Peyer's patch (tissue), 4 donors: ENCODE measurements at regions not wholly inside any gene's neighbourhood (a gene's known extent, or its start where the extent isn't known, plus 50 kb on each side); places are given as distances from the start of the nearest gene placed in this dataset.

Experiments
- DNase-seq, 3 donors: peaks; one replicate each; pipeline ENCODE4 v3.0.0-alpha.2; 2017 to 2019
- H3K27ac ChIP-seq, 4 donors: fragments of 200-600 bp; sonication (generic); one replicate each; pipeline ENCODE4 v1.5.1; 2016 to 2019
- H3K27me3 ChIP-seq, 2 donors: fragments of 200-600 bp; sonication (generic); one replicate each; pipeline ENCODE4 v1.5.1; 2019
- H3K36me3 ChIP-seq, 3 donors: fragments of 200-600 bp; sonication (generic); one replicate each; pipeline ENCODE4 v1.5.1; 2016 to 2019
- H3K4me1 ChIP-seq, 4 donors: fragments of 200-600 bp; sonication (generic); one replicate each; pipeline ENCODE4 v1.5.1; 2016 to 2019
- H3K4me3 ChIP-seq, 4 donors: fragments of 200-600 bp; sonication (generic); 1 replicate in 3 of 4; 2 replicates in 1 of 4; pipeline ENCODE4 v1.5.1; 2016 to 2019; ENCODE audit warnings: mild to moderate bottlenecking in 1 of 4
- H3K9me3 ChIP-seq, 4 donors: fragments of 200-600 bp; sonication (generic); one replicate each; pipeline ENCODE4 v1.5.1; 2016 to 2019; ENCODE audit warnings: mild to moderate bottlenecking in 1 of 4
- POLR2A ChIP-seq, 2 donors: fragments of 450-650 bp; IDR thresholded peaks; one replicate each; pipeline ENCODE4 v1.5.1; 2017; ENCODE audit warnings: antibody characterized with exemption in 2 of 2, mild to moderate bottlenecking in 2 of 2, moderate library complexity in 2 of 2
- TF ChIP-seq, protein P1 (sequence below), 6 experiments: fragments of 450-650 bp in 4 of 6; fragments of 200-600 bp in 2 of 6; sonication (generic) in 1 of 6; IDR thresholded peaks; one replicate each; pipeline ENCODE4 v1.5.1; 2017 to 2019; ENCODE audit warnings: antibody characterized with exemption in 6 of 6, mild to moderate bottlenecking in 3 of 6, moderate library complexity in 1 of 6

DNA sequence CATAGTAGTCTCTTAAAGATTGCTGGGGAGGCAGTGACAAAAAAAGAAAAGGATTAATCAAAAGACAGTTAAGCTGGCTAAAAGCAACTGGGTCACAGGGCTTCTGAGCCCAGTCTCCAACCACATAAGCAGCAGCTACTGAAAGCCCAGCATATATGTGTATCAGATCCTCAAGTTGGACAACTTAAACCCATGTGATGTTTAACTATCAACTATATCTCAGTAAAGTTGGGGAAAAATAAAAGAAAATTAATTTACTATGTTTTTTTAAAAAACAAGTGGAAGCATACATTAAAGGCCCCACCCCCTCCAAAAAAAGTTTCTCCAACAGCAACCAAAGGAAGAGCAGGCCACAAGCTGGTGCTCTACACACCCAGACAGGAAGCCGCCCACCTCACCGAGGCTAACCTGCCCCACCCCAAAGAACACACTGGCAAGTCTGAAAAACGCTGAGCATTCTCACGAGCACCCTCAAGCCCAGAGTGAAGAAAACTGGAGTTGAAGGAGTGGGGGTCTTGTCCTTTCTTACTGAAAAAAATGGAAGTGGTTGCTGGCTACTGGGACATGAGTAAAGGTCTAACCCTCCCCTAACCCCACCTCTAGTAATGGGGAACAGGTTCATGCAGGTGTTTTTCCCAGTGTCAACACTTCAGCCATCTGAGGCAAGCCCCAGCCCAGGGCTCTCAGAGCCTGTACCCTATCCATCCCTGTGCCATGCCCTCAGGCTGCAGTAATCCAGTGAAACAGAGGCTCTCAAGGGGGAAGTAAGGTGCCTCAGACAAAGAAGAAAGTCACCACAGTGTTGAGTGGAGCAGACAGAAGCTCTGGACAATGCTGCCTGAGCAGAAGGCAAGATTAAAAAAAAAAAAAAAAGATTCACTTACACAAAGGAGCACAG, 106.3 kb downstream of the GYPC start:
- H3K9me3 ChIP-seq: no peaks in the 10 kb centered on the region
- DNase-seq: peak in 2 of 3 donors; percentile 33 to 44
- TF ChIP-seq POLR2A (IDR thresholded peaks at IDR 0.05): no peak
- TF ChIP-seq, protein P1, sequence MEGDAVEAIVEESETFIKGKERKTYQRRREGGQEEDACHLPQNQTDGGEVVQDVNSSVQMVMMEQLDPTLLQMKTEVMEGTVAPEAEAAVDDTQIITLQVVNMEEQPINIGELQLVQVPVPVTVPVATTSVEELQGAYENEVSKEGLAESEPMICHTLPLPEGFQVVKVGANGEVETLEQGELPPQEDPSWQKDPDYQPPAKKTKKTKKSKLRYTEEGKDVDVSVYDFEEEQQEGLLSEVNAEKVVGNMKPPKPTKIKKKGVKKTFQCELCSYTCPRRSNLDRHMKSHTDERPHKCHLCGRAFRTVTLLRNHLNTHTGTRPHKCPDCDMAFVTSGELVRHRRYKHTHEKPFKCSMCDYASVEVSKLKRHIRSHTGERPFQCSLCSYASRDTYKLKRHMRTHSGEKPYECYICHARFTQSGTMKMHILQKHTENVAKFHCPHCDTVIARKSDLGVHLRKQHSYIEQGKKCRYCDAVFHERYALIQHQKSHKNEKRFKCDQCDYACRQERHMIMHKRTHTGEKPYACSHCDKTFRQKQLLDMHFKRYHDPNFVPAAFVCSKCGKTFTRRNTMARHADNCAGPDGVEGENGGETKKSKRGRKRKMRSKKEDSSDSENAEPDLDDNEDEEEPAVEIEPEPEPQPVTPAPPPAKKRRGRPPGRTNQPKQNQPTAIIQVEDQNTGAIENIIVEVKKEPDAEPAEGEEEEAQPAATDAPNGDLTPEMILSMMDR (IDR thresholded peaks at IDR 0.05): no peak
- H3K36me3 ChIP-seq: no peaks in the 10 kb centered on the region
- H3K27ac ChIP-seq: no peak overlapping the region
- no peaks in the 10 kb centered on the region for H3K4me1 ChIP-seq
- no peaks in the 10 kb centered on the region for H3K27me3 ChIP-seq
- H3K4me3 ChIP-seq: no peak overlapping the region

GRCh38 chr2:126764686-126765265, 108.8 kb downstream of the GYPC start:
- Histone ChIP-seq H3K9me3 (no peaks in the 10 kb centered on the region), H3K4me3 (no peak overlapping the region), H3K27me3 (no peaks in the 10 kb centered on the region), H3K36me3 (no peaks in the 10 kb centered on the region), H3K4me1 (no peaks in the 10 kb centered on the region), H3K27ac (no peak overlapping the region)
- no peak for DNase-seq
- TF ChIP-seq, protein P1 (IDR thresholded peaks at IDR 0.05): no peak
- TF ChIP-seq POLR2A (IDR thresholded peaks at IDR 0.05): no peak

- no peaks in the 10 kb centered on the region for H3K9me3 ChIP-seq
- H3K4me1 ChIP-seq: no peaks in the 10 kb centered on the region
- no peaks in the 10 kb centered on the region for H3K36me3 ChIP-seq
- no peak overlapping the region for H3K27ac ChIP-seq
- TF ChIP-seq POLR2A (IDR thresholded peaks at IDR 0.05): no peak
- TF ChIP-seq, protein P1 (IDR thresholded peaks at IDR 0.05): no peak
- DNase-seq: peak in 1 of 3 donors; percentile 13
- no peaks in the 10 kb centered on the region for H3K27me3 ChIP-seq
- H3K4me3 ChIP-seq: no peak overlapping the region
Measured at GRCh38 chr2:126765395-126765794, 109.4 kb downstream of the GYPC start.

- Histone ChIP-seq H3K4me1 (no peaks in the 10 kb centered on the region), H3K27ac (no peak overlapping the region), H3K27me3 (no peaks in the 10 kb centered on the region), H3K4me3 (no peak overlapping the region), H3K9me3 (no peaks in the 10 kb centered on the region), H3K36me3 (no peaks in the 10 kb centered on the region)
- peak in 1 of 3 donors; percentile 24 for DNase-seq
- TF ChIP-seq, protein P1 (IDR thresholded peaks at IDR 0.05): no peak
- TF ChIP-seq POLR2A (IDR thresholded peaks at IDR 0.05): no peak
Measured at GRCh38 chr2:126766295-126766968, 110.5 kb downstream of the GYPC start.

GRCh38 chr2:126766969-126767296, 111.0 kb downstream of the GYPC start:
- Histone ChIP-seq H3K9me3 (no peaks in the 10 kb centered on the region), H3K36me3 (no peaks in the 10 kb centered on the region), H3K27ac (no peak overlapping the region), H3K4me1 (no peaks in the 10 kb centered on the region), H3K27me3 (no peaks in the 10 kb centered on the region), H3K4me3 (no peak overlapping the region)
- peak in 1 of 3 donors; percentile 4 for DNase-seq
- TF ChIP-seq, protein P1 (IDR thresholded peaks at IDR 0.05): no peak
- no peak for TF ChIP-seq POLR2A (IDR thresholded peaks at IDR 0.05)
